ENCODE measurements at regions not wholly inside any gene's neighbourhood (a gene's known extent, or its start where the extent isn't known, plus 50 kb on each side); places are given as distances from the start of the nearest gene placed in this dataset.

DNA sequence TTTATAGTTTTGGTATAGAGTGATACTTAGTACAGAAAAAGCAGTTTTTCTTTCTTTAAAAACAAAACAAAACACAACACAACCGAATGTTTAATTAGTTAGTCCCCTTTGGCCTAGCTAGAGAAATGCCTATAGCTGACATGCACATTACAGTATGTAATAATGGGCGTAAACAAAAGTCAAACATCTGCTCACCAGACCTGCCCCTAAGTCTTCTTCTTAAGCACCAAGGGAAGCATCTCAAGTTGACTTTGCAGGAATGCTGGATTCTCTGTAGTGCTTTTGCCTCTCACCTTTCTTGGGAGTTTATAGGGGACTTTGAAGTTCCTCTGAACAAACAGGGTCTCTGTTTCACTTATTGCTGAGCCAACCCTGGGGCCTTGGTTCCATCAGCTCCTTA, 143.7 kb downstream of the TM2D1 start:
- TF ChIP-seq CREB1 (IDR thresholded peaks at IDR 0.05) (no peak), CTCF (IDR thresholded peaks at IDR 0.05; ENCODE audit: control extremely low read depth in 1 of 3, insufficient read depth in 1 of 3, low read depth in 1 of 3, low read length in 3 of 3) (no peak), POU5F1 (IDR thresholded peaks at IDR 0.05; ENCODE audit: low read depth, low read length) (no peak), CHD2 (IDR thresholded peaks at IDR 0.05; ENCODE audit: low read length) (no peak), CHD1 (IDR thresholded peaks at IDR 0.05; ENCODE audit: low read depth, low read length) (no peak), CBX8 (IDR thresholded peaks at IDR 0.05; ENCODE audit: borderline replicate concordance, low read depth, low read length) (no peak), EZH2 (IDR thresholded peaks at IDR 0.05; ENCODE audit: low read depth, low read length, severe bottlenecking) (no peak), SIN3A (conservative IDR thresholded peaks at IDR 0.05 in 1 of 2, IDR thresholded peaks at IDR 0.05 in 1 of 2; ENCODE audit: low read depth in 1 of 2, low read length in 2 of 2) (no peak), POLR2A (IDR thresholded peaks at IDR 0.05; ENCODE audit: control extremely low read depth in 1 of 2, low read depth in 2 of 2, low read length in 2 of 2) (no peak), PHF8 (conservative IDR thresholded peaks at IDR 0.05; ENCODE audit: low read depth, low read length) (no peak), EP300 (IDR thresholded peaks at IDR 0.05; ENCODE audit: borderline replicate concordance in 1 of 2, low read depth in 2 of 2, low read length in 2 of 2) (no peak)
- TF ChIP-seq, protein P1, sequence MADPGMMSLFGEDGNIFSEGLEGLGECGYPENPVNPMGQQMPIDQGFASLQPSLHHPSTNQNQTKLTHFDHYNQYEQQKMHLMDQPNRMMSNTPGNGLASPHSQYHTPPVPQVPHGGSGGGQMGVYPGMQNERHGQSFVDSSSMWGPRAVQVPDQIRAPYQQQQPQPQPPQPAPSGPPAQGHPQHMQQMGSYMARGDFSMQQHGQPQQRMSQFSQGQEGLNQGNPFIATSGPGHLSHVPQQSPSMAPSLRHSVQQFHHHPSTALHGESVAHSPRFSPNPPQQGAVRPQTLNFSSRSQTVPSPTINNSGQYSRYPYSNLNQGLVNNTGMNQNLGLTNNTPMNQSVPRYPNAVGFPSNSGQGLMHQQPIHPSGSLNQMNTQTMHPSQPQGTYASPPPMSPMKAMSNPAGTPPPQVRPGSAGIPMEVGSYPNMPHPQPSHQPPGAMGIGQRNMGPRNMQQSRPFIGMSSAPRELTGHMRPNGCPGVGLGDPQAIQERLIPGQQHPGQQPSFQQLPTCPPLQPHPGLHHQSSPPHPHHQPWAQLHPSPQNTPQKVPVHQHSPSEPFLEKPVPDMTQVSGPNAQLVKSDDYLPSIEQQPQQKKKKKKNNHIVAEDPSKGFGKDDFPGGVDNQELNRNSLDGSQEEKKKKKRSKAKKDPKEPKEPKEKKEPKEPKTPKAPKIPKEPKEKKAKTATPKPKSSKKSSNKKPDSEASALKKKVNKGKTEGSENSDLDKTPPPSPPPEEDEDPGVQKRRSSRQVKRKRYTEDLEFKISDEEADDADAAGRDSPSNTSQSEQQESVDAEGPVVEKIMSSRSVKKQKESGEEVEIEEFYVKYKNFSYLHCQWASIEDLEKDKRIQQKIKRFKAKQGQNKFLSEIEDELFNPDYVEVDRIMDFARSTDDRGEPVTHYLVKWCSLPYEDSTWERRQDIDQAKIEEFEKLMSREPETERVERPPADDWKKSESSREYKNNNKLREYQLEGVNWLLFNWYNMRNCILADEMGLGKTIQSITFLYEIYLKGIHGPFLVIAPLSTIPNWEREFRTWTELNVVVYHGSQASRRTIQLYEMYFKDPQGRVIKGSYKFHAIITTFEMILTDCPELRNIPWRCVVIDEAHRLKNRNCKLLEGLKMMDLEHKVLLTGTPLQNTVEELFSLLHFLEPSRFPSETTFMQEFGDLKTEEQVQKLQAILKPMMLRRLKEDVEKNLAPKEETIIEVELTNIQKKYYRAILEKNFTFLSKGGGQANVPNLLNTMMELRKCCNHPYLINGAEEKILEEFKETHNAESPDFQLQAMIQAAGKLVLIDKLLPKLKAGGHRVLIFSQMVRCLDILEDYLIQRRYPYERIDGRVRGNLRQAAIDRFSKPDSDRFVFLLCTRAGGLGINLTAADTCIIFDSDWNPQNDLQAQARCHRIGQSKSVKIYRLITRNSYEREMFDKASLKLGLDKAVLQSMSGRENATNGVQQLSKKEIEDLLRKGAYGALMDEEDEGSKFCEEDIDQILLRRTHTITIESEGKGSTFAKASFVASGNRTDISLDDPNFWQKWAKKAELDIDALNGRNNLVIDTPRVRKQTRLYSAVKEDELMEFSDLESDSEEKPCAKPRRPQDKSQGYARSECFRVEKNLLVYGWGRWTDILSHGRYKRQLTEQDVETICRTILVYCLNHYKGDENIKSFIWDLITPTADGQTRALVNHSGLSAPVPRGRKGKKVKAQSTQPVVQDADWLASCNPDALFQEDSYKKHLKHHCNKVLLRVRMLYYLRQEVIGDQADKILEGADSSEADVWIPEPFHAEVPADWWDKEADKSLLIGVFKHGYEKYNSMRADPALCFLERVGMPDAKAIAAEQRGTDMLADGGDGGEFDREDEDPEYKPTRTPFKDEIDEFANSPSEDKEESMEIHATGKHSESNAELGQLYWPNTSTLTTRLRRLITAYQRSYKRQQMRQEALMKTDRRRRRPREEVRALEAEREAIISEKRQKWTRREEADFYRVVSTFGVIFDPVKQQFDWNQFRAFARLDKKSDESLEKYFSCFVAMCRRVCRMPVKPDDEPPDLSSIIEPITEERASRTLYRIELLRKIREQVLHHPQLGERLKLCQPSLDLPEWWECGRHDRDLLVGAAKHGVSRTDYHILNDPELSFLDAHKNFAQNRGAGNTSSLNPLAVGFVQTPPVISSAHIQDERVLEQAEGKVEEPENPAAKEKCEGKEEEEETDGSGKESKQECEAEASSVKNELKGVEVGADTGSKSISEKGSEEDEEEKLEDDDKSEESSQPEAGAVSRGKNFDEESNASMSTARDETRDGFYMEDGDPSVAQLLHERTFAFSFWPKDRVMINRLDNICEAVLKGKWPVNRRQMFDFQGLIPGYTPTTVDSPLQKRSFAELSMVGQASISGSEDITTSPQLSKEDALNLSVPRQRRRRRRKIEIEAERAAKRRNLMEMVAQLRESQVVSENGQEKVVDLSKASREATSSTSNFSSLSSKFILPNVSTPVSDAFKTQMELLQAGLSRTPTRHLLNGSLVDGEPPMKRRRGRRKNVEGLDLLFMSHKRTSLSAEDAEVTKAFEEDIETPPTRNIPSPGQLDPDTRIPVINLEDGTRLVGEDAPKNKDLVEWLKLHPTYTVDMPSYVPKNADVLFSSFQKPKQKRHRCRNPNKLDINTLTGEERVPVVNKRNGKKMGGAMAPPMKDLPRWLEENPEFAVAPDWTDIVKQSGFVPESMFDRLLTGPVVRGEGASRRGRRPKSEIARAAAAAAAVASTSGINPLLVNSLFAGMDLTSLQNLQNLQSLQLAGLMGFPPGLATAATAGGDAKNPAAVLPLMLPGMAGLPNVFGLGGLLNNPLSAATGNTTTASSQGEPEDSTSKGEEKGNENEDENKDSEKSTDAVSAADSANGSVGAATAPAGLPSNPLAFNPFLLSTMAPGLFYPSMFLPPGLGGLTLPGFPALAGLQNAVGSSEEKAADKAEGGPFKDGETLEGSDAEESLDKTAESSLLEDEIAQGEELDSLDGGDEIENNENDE (IDR thresholded peaks at IDR 0.05; ENCODE audit: insufficient replicate concordance, low read length): no peak
